ENCODE measurements at regions not wholly inside any gene's neighbourhood (a gene's known extent, or its start where the extent isn't known, plus 50 kb on each side); places are given as distances from the start of the nearest gene placed in this dataset.

GRCh38 chr13:109390391-109390790 is 396.0 kb downstream of the IRS2 start:
- H3K9me3 ChIP-seq (ENCODE audit: low read depth) = no peaks in the 10 kb centered on the region

GRCh38 chr13:109389892-109390345 is 396.5 kb downstream of the IRS2 start:
- Histone ChIP-seq H3K4me1 (ENCODE audit: low read depth) (peaks cover 7% of the 10 kb centered on the region), H3K4me3 (no peak overlapping the region), H3K36me3 (no peaks in the 10 kb centered on the region), H3K9me3 (ENCODE audit: low read depth) (no peaks in the 10 kb centered on the region), H3K27me3 (no peaks in the 10 kb centered on the region), H3K27ac (no peak overlapping the region)
- no peak for TF ChIP-seq CTCF (IDR thresholded peaks at IDR 0.05; ENCODE audit: low read depth, low read length)
- peak in 1 of 2 donors; percentile 66 for DNase-seq (ENCODE audit: low read depth in 1 of 2, low spot score in 1 of 2)

More at GRCh38 chr13:109390391-109390790, 396.0 kb downstream of the IRS2 start:
- TF ChIP-seq CTCF (IDR thresholded peaks at IDR 0.05; ENCODE audit: low read depth, low read length) = no peak
- Histone ChIP-seq H3K27ac (no peak overlapping the region), H3K4me3 (no peak overlapping the region), H3K36me3 (no peaks in the 10 kb centered on the region), H3K27me3 (no peaks in the 10 kb centered on the region), H3K4me1 (ENCODE audit: low read depth) (peaks cover 7% of the 10 kb centered on the region)
- DNase-seq (ENCODE audit: low read depth in 1 of 2, low spot score in 1 of 2) = no peak

GRCh38 chr13:109389456-109389855 is 396.9 kb downstream of the IRS2 start:
- H3K4me1 ChIP-seq (ENCODE audit: low read depth) = peaks cover 6% of the 10 kb centered on the region
- no peak for DNase-seq (ENCODE audit: low read depth in 1 of 2, low spot score in 1 of 2)
- no peak overlapping the region for H3K4me3 ChIP-seq
- no peaks in the 10 kb centered on the region for H3K27me3 ChIP-seq
- H3K9me3 ChIP-seq (ENCODE audit: low read depth) = no peaks in the 10 kb centered on the region
- no peak for TF ChIP-seq CTCF (IDR thresholded peaks at IDR 0.05; ENCODE audit: low read depth, low read length)
- H3K36me3 ChIP-seq = no peaks in the 10 kb centered on the region
- no peak overlapping the region for H3K27ac ChIP-seq

- H3K36me3 ChIP-seq = no peaks in the 10 kb centered on the region
- H3K4me1 ChIP-seq (ENCODE audit: low read depth) = no peaks in the 10 kb centered on the region
- no peaks in the 10 kb centered on the region for H3K9me3 ChIP-seq (ENCODE audit: low read depth)
- H3K27ac ChIP-seq = no peak overlapping the region
- no peaks in the 10 kb centered on the region for H3K27me3 ChIP-seq
- no peak for TF ChIP-seq CTCF (IDR thresholded peaks at IDR 0.05; ENCODE audit: low read depth, low read length)
- H3K4me3 ChIP-seq = no peak overlapping the region
- DNase-seq (ENCODE audit: low read depth in 1 of 2, low spot score in 1 of 2) = no peak
Observed at GRCh38 chr13:109387471-109387870, 398.9 kb downstream of the IRS2 start.

GRCh38 chr13:109385242-109385560 is 401.2 kb downstream of the IRS2 start:
- no peak overlapping the region for H3K27ac ChIP-seq
- H3K27me3 ChIP-seq = no peaks in the 10 kb centered on the region
- no peaks in the 10 kb centered on the region for H3K36me3 ChIP-seq
- no peaks in the 10 kb centered on the region for H3K4me1 ChIP-seq (ENCODE audit: low read depth)
- no peaks in the 10 kb centered on the region for H3K9me3 ChIP-seq (ENCODE audit: low read depth)
- H3K4me3 ChIP-seq = no peak overlapping the region
- peak in 1 of 2 donors; percentile 14 for DNase-seq (ENCODE audit: low read depth in 1 of 2, low spot score in 1 of 2)
- TF ChIP-seq CTCF (IDR thresholded peaks at IDR 0.05; ENCODE audit: low read depth, low read length) = no peak
